IMR-90 (cell line): ENCODE measurements at regions not wholly inside any gene's neighbourhood (a gene's known extent, or its start where the extent isn't known, plus 50 kb on each side); places are given as distances from the start of the nearest gene placed in this dataset.

Source experiments
- ATAC-seq: fragments of 200-7000 bp; cut with Tn5 transposase; 2 replicates; pipeline ENCODE4 v1.9.1; 2020; ENCODE audit warnings: low read depth, mild to moderate bottlenecking, moderate library complexity
- BruUV-seq: library from RNA; stranded (reverse); fragments of 400-500 nt; replicated peaks from 2 replicates; lab custom pipeline; 2021; lab: Mats Ljungman, UMichigan
- CTCF ChIA-PET: fragments of 300-600 bp; formaldehyde crosslinking; extraction: SDS; loops from one replicate; lab custom pipeline; 2021; ENCODE audit warnings: antibody characterized with exemption; lab: Yijun Ruan, JAX
- POLR2A ChIA-PET: fragments of 300-600 bp; sonication (Branson Sonifier 250); formaldehyde crosslinking; loops from one replicate; lab custom pipeline; 2022; ENCODE audit warnings: antibody characterized with exemption; ENCODE audit not compliant: unreplicated experiment; lab: Charles Lee
- DNase-seq: peaks from one replicate; pipeline ENCODE4 v3.0.0; 2013
- H2AFZ ChIP-seq: replicated peaks from 2 replicates; pipeline ENCODE3; 2013; ENCODE audit warnings: low read length, mild to moderate bottlenecking; ENCODE audit not compliant: poor library complexity
- H2AK5ac ChIP-seq: 2 replicates; pipeline ENCODE4 v1.6.1; 2013; ENCODE audit warnings: low read depth, low read length, inconsistent platforms
- H2AK9ac ChIP-seq: replicated peaks from 2 replicates; pipeline ENCODE3; 2013; ENCODE audit warnings: mild to moderate bottlenecking, low read depth, low read length, moderate library complexity; ENCODE audit not compliant: poor library complexity
- H2BK120ac ChIP-seq: 2 replicates; pipeline ENCODE4 v1.6.1; 2013; ENCODE audit warnings: low read depth, low read length, inconsistent platforms
- H2BK15ac ChIP-seq: 3 replicates; pipeline ENCODE4 v1.6.1; 2013; ENCODE audit warnings: low read depth, low read length, inconsistent platforms
- H2BK20ac ChIP-seq: 2 replicates; pipeline ENCODE4 v1.6.1; 2013; ENCODE audit warnings: low read depth, mild to moderate bottlenecking, inconsistent platforms, low read length, moderate library complexity
- H2BK5ac ChIP-seq: 2 replicates; pipeline ENCODE4 v1.6.1; 2013; ENCODE audit warnings: mild to moderate bottlenecking, low read depth, low read length, inconsistent platforms; ENCODE audit not compliant: poor library complexity, severe bottlenecking
- H3K14ac ChIP-seq: replicated peaks from 2 replicates; pipeline ENCODE4 v1.6.1; 2013; ENCODE audit warnings: low read depth, low read length, inconsistent platforms
- H3K18ac ChIP-seq: 2 replicates; pipeline ENCODE4 v1.6.1; 2013; ENCODE audit warnings: low read depth, low read length, control low read depth
- H3K23ac ChIP-seq: 2 replicates; pipeline ENCODE4 v1.6.1; 2013; ENCODE audit warnings: low read depth, low read length, inconsistent platforms
- H3K27ac ChIP-seq: 2 replicates; pipeline ENCODE4 v1.5.1; 2013; ENCODE audit warnings: mild to moderate bottlenecking, control low read depth, low read length; ENCODE audit not compliant: insufficient read depth
- H3K27me3 ChIP-seq: 2 replicates; pipeline ENCODE4 v1.6.1; 2013; ENCODE audit warnings: low read length; ENCODE audit not compliant: control insufficient read depth, insufficient read depth
- H3K36me3 ChIP-seq: 2 replicates; pipeline ENCODE4 v1.6.1; 2013; ENCODE audit warnings: low read length, mixed read lengths; ENCODE audit not compliant: control insufficient read depth, insufficient read depth
- H3K4ac ChIP-seq: 2 replicates; pipeline ENCODE4 v1.6.1; 2013; ENCODE audit warnings: low read depth, low read length, inconsistent platforms
- H3K4me1 ChIP-seq: 2 replicates; pipeline ENCODE4 v1.6.1; 2013; ENCODE audit warnings: low read length, mixed read lengths; ENCODE audit not compliant: control insufficient read depth, insufficient read depth
- H3K4me2 ChIP-seq: 2 replicates; pipeline ENCODE4 v1.6.1; 2013; ENCODE audit warnings: low read depth, mild to moderate bottlenecking, control low read depth, low read length, moderate library complexity
- H3K4me3 ChIP-seq: 2 replicates; pipeline ENCODE4 v1.5.1; 2013; ENCODE audit warnings: low read depth, mild to moderate bottlenecking, control low read depth, low read length, moderate library complexity; ENCODE audit not compliant: insufficient read depth
- H3K56ac ChIP-seq: 2 replicates; pipeline ENCODE4 v1.6.1; 2013; ENCODE audit warnings: low read length, inconsistent platforms; ENCODE audit not compliant: insufficient read depth; ENCODE audit errors: extremely low read depth
- H3K79me1 ChIP-seq, 2 experiments: 2 replicates each; pipeline ENCODE4 v1.6.1; 2013; ENCODE audit warnings: low read length in 2 of 2, inconsistent platforms in 1 of 2, low read depth in 1 of 2
- H3K9ac ChIP-seq: 2 replicates; pipeline ENCODE4 v1.6.1; 2013; ENCODE audit warnings: low read depth, low read length, control low read depth
- H3K9me1 ChIP-seq: 2 replicates; pipeline ENCODE4 v1.6.1; 2013; ENCODE audit warnings: low read length, inconsistent platforms; ENCODE audit not compliant: insufficient read depth
- H3K9me3 ChIP-seq: 2 replicates; pipeline ENCODE4 v1.6.1; 2013; ENCODE audit warnings: low read length; ENCODE audit not compliant: control insufficient read depth, insufficient read depth
- H4K20me1 ChIP-seq: 2 replicates; pipeline ENCODE4 v1.6.1; 2013; ENCODE audit warnings: low read length, inconsistent platforms; ENCODE audit not compliant: insufficient read depth
- H4K5ac ChIP-seq: 2 replicates; pipeline ENCODE4 v1.6.1; 2013; ENCODE audit warnings: mild to moderate bottlenecking, low read depth, low read length, control low read depth
- H4K8ac ChIP-seq, 2 experiments: 2 replicates each; pipeline ENCODE4 v1.6.1; 2013; ENCODE audit warnings: low read depth in 2 of 2, low read length in 2 of 2, control low read depth in 1 of 2, inconsistent platforms in 1 of 2
- H4K91ac ChIP-seq: 2 replicates; pipeline ENCODE4 v1.6.1; 2013; ENCODE audit warnings: low read depth, low read length, inconsistent platforms; ENCODE audit not compliant: insufficient read depth
- ELK1 ChIP-seq: fragments of 150-350 bp; IDR thresholded peaks from 2 replicates; pipeline ENCODE4 v1.6.1; 2016; ENCODE audit warnings: low read depth, mild to moderate bottlenecking, low read length, moderate library complexity, borderline replicate concordance
- POLR2A ChIP-seq: IDR thresholded peaks from 2 replicates; pipeline ENCODE4 v1.6.1; 2012; ENCODE audit warnings: mild to moderate bottlenecking, low read depth, low read length
- WGBS, 2 experiments: methylation state at CpG; one replicate each; pipeline versions ENCODE4 v1.1.5 to v1.1.7; 2013; ENCODE audit warnings: missing lambda C conversion rate in 2 of 2; ENCODE audit not compliant: insufficient read length in 1 of 2; ENCODE audit errors: extremely low coverage in 2 of 2; 5-methylcytosine and 5-hydroxymethylcytosine counted together
- dilution Hi-C: fragments of 300-500 bp; cut with HindIII; formaldehyde crosslinking; loops from one replicate; pipeline ENCODE4 v1.14.3; 2018; ENCODE audit warnings: low sequenced_read_pairs; ENCODE audit not compliant: unreplicated experiment
- in situ Hi-C: fragments of 300-500 bp; cut with MboI; formaldehyde crosslinking; loops from 3 replicates; pipeline ENCODE4 v1.14.3; 2019; ENCODE audit warnings: low sequenced_read_pairs, inconsistent platforms, mixed read lengths
- intact Hi-C: fragments of 100-400 bp; cut with micrococcal nuclease; formaldehyde crosslinking; loops from 2 replicates; pipeline ENCODE4 v1.10.0; 2022
- TF ChIP-seq, protein P1 (sequence below): fragments of 150-350 bp; IDR thresholded peaks from 2 replicates; pipeline ENCODE4 v1.6.1; 2017; ENCODE audit warnings: mild to moderate bottlenecking, antibody characterized with exemption, low read length, low read depth

GRCh38 chr5:68804343-68804742 lies 289.5 kb upstream of the SLC30A5 start:
- Histone ChIP-seq H2AK5ac (no peak overlapping the region), H3K27me3 (no peaks in the 10 kb centered on the region), H3K4me2 (no peak overlapping the region), H3K18ac (no peak overlapping the region), H4K8ac (no peak overlapping the region), H3K56ac (no peak overlapping the region), H4K20me1 (no peaks in the 10 kb centered on the region), H4K91ac (no peak overlapping the region), H3K4me3 (no peak overlapping the region), H3K4ac (no peak overlapping the region), H3K36me3 (no peaks in the 10 kb centered on the region), H4K5ac (no peak overlapping the region), H3K27ac (no peak overlapping the region), H2AK9ac (no peak overlapping the region), H3K9me3 (no peaks in the 10 kb centered on the region), H3K4me1 (no peaks in the 10 kb centered on the region), H3K79me1 (no peaks in the 10 kb centered on the region), H2BK20ac (no peak overlapping the region), H3K14ac (no peak overlapping the region), H2BK120ac (no peak overlapping the region), H3K23ac (no peak overlapping the region), H2BK5ac (no peak overlapping the region), H2AFZ (no peak overlapping the region), H3K9ac (no peak overlapping the region), H3K9me1 (no peaks in the 10 kb centered on the region), H2BK15ac (no peak overlapping the region)
- intact Hi-C loops: no loop called here
- in situ Hi-C loops: no loop called here
- TF ChIP-seq, protein P1, sequence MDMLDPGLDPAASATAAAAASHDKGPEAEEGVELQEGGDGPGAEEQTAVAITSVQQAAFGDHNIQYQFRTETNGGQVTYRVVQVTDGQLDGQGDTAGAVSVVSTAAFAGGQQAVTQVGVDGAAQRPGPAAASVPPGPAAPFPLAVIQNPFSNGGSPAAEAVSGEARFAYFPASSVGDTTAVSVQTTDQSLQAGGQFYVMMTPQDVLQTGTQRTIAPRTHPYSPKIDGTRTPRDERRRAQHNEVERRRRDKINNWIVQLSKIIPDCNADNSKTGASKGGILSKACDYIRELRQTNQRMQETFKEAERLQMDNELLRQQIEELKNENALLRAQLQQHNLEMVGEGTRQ: no peak
- TF ChIP-seq POLR2A (no peak), ELK1 (no peak)
- DNase-seq: no peak
- BruUV-seq: no TSS peak
- no peak for ATAC-seq
- WGBS, 2 experiments: no CpG with 5 or more reads among the region's 3 CpGs
- CTCF ChIA-PET: no interaction called here
- POLR2A ChIA-PET: no interaction called here
- dilution Hi-C loops: no loop called here
